ENCODE measurements at regions not wholly inside any gene's neighbourhood (a gene's known extent, or its start where the extent isn't known, plus 50 kb on each side); places are given as distances from the start of the nearest gene placed in this dataset.

- FAIRE-seq (no peak), DNase-seq (ENCODE audit: insufficient read length) (no peak)
- TF ChIP-seq TAF1 (IDR thresholded peaks at IDR 0.05; ENCODE audit: borderline replicate concordance, low read depth, low read length) = no peak
- TF ChIP-seq POLR2A (IDR thresholded peaks at IDR 0.05; ENCODE audit: low read depth, low read length) = no peak
- TF ChIP-seq POLR2AphosphoS5 (IDR thresholded peaks at IDR 0.05; ENCODE audit: low read depth, low read length) = no peak
Observed at GRCh38 chr1:55284856-55285255, 69.7 kb upstream of the USP24 start.

DNA sequence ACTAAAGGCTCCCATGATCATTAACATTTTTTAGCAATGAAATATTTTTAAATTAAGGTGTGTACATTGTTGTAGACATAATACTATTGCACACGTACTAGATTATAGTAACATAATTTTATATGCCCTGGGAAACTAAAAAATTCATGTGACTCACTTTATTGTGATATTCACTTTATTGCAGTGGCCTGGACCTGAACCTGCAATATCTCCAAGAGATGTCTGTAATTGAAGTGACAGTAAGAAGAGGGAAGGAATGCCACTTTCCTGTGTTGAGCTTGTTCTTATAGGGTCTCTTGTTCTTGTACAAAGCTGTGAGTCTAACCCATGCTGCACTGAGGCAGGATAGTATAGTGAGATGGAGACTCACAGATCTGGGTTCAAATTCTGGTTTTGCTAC, 66.9 kb upstream of the USP24 start:
- DNase-seq (ENCODE audit: insufficient read length) (no peak), FAIRE-seq (no peak)
- TF ChIP-seq TAF1 (IDR thresholded peaks at IDR 0.05; ENCODE audit: borderline replicate concordance, low read depth, low read length) (no peak), POLR2A (IDR thresholded peaks at IDR 0.05; ENCODE audit: low read depth, low read length) (no peak), POLR2AphosphoS5 (IDR thresholded peaks at IDR 0.05; ENCODE audit: low read depth, low read length) (no peak)

DNA sequence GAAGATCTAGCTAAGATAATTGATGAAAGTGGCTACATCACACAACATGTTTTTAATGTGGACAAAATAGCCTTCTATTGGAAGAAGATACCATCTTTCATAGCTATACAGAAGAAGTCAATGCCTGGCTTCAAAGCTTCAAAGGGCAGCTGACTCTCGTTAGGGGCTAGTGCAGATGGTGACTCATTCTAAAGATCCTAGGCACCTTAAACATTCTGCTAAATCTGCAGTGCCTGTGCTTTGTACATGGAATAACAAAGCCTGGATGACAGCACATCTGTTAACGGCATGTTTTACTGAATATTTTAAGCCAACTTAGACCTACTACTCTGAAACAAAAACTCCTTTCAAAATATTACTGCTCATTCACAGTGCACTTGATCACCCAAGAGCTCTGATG, 65.6 kb upstream of the USP24 start:
- DNase-seq (ENCODE audit: insufficient read length) (no peak), FAIRE-seq (no peak)
- TF ChIP-seq POLR2AphosphoS5 (IDR thresholded peaks at IDR 0.05; ENCODE audit: low read depth, low read length) (no peak), TAF1 (IDR thresholded peaks at IDR 0.05; ENCODE audit: borderline replicate concordance, low read depth, low read length) (no peak), POLR2A (IDR thresholded peaks at IDR 0.05; ENCODE audit: low read depth, low read length) (no peak)

GRCh38 chr1:55279627-55280026, 64.5 kb upstream of the USP24 start:
- FAIRE-seq = no peak
- no peak for DNase-seq (ENCODE audit: insufficient read length)
- no peak for TF ChIP-seq TAF1 (IDR thresholded peaks at IDR 0.05; ENCODE audit: borderline replicate concordance, low read depth, low read length)

DNA sequence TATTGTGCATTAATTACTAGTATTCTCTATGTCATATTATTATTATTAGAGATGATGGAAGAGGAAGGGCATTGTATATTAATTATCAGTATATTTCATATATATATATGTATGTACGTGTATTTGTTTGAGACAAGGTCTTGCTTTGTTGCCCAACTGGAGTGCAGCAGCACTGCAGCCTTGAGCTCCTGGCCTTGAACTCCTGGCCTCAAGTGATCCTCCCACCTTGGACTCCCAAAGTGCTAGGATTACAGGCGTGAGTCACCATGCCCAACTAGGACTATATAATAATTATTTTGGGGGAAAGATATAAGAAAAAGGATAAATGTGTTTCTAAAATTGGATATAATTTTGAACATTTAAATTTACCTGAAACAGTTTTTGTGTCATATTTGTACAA, 63.2 kb upstream of the USP24 start:
- no peak for DNase-seq (ENCODE audit: insufficient read length)
- no peak for FAIRE-seq
- TF ChIP-seq POLR2A (IDR thresholded peaks at IDR 0.05; ENCODE audit: low read depth, low read length) = no peak
- TF ChIP-seq TAF1 (IDR thresholded peaks at IDR 0.05; ENCODE audit: borderline replicate concordance, low read depth, low read length) = no peak
- TF ChIP-seq POLR2AphosphoS5 (IDR thresholded peaks at IDR 0.05; ENCODE audit: low read depth, low read length) = no peak

DNA sequence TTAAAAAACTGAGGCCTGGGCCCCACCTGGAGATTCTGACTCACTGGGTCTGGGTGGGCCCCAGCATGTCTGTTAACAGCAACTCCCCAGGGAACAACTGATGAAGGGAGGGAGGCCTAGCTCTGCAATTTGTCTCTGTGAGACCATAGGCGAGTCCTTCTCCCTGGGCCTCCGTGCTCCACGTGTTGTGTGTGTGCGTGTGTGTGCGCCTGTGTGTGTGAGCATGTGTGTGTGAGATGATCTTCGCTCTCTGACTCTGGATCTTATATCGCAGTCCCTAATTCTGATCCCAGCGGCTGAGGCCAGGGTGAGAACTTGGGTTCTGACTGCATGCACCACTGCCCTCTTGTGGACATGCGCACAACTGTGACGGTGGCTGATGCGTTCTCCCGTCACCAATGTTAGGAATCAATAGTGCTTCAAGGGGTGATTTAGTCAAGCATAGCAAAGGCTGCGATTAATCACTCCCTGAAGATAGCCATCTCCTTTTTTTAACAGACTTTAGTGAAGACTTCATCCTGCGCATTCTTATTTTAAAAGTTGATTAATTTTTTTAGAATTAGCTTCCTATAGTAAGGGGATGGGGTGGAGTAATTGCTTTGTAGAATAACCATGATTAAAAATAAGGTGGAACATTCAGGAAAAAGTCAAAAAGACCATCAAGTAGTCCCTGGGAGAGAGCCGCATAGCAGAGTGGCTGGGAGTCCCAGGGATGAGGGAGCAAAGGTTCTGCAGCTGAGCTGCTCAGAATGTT, 62.4 kb upstream of the USP24 start:
- FAIRE-seq (peak; percentile 99), DNase-seq (ENCODE audit: insufficient read length) (peak; percentile 49)
- TF ChIP-seq POLR2AphosphoS5 (IDR thresholded peaks at IDR 0.05; ENCODE audit: low read depth, low read length) (no peak), TAF1 (IDR thresholded peaks at IDR 0.05; ENCODE audit: borderline replicate concordance, low read depth, low read length) (no peak), POLR2A (IDR thresholded peaks at IDR 0.05; ENCODE audit: low read depth, low read length) (no peak)

DNA sequence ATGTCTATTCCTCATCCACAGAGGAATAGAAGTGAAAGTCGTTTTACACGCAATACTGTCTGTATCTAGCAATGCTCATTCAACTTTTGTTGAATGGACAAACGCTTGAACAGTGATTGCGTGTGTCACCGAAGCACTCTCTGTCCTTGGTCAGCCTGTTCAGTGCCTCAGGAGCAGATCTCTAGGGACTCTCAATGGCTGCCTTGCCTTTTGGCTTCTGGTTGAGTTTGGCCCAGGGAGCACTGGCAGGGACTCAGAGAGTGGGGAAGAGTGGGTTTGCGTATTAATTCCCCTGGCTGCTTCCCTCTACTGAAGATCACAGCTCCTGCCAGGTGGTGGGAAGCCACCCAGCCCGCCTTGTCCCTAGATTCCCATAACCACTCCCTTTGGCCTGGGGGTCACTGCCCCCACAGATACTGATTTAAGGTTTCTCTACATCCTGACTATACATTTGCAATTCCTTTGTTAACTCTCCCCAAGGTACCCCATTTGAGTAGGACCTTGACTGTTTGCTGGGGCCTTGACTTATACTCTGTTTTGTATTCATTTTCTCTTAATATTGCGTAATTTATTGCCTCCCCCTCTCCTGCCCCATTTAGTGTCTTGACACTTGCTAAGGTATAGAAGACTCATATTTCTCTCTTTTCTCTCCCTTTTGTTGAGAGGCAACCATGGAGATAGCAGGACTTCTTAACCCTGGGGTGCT, 61.7 kb upstream of the USP24 start:
- TF ChIP-seq TAF1 (IDR thresholded peaks at IDR 0.05; ENCODE audit: borderline replicate concordance, low read depth, low read length) = no peak
- TF ChIP-seq POLR2A (IDR thresholded peaks at IDR 0.05; ENCODE audit: low read depth, low read length) = no peak
- TF ChIP-seq POLR2AphosphoS5 (IDR thresholded peaks at IDR 0.05; ENCODE audit: low read depth, low read length) = no peak
- DNase-seq (ENCODE audit: insufficient read length) (no peak), FAIRE-seq (no peak)

- TF ChIP-seq TAF1 (IDR thresholded peaks at IDR 0.05; ENCODE audit: borderline replicate concordance, low read depth, low read length) (no peak), POLR2AphosphoS5 (IDR thresholded peaks at IDR 0.05; ENCODE audit: low read depth, low read length) (no peak), POLR2A (IDR thresholded peaks at IDR 0.05; ENCODE audit: low read depth, low read length) (no peak)
- DNase-seq (ENCODE audit: insufficient read length) (no peak), FAIRE-seq (no peak)
Observed at GRCh38 chr1:55275941-55276341, 60.8 kb upstream of the USP24 start.

DNA sequence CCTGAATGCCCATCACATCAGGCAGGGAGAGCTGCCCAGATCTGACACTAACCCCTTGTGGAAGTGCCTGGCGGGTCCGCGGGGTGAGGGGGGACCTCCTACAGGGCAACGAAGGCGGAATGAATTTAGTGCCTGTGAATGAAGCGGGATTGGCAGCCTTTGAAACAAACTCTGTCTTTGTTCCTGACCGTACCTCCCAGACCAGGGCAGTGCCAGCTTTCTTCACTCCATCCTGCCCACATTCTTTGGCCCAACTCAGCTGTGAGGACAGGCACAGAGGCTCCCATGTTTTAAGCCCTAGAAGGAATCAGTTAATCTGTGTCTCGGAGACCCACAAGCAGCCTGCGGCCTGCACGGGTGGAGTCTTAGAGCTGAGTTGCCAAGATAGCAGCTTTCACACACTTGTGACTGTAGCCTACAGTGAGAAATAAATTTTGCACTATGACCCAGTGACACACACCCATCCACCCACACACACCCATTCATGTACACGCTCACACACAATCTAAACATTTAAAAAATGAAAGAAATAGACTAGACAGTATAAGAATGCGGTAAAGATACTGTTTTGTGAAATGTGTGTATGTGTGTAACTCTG, 60.1 kb upstream of the USP24 start:
- TF ChIP-seq POLR2A (IDR thresholded peaks at IDR 0.05; ENCODE audit: low read depth, low read length) (no peak), POLR2AphosphoS5 (IDR thresholded peaks at IDR 0.05; ENCODE audit: low read depth, low read length) (no peak), TAF1 (IDR thresholded peaks at IDR 0.05; ENCODE audit: borderline replicate concordance, low read depth, low read length) (no peak)
- DNase-seq (ENCODE audit: insufficient read length) (no peak), FAIRE-seq (peak; percentile 17)

GRCh38 chr1:55272994-55273393, 57.8 kb upstream of the USP24 start:
- TF ChIP-seq POLR2A (IDR thresholded peaks at IDR 0.05; ENCODE audit: low read depth, low read length) (no peak), TAF1 (IDR thresholded peaks at IDR 0.05; ENCODE audit: borderline replicate concordance, low read depth, low read length) (no peak), POLR2AphosphoS5 (IDR thresholded peaks at IDR 0.05; ENCODE audit: low read depth, low read length) (no peak)
- no peak for DNase-seq (ENCODE audit: insufficient read length)
- peak; percentile 56 for FAIRE-seq
